ENCODE measurements at regions not wholly inside any gene's neighbourhood (a gene's known extent, or its start where the extent isn't known, plus 50 kb on each side); places are given as distances from the start of the nearest gene placed in this dataset.
"Not testable (repeated sequence)": the region's sequence is repeated elsewhere in the genome, so short reads cannot be mapped to it uniquely, and the experiment has no call there.

DNA sequence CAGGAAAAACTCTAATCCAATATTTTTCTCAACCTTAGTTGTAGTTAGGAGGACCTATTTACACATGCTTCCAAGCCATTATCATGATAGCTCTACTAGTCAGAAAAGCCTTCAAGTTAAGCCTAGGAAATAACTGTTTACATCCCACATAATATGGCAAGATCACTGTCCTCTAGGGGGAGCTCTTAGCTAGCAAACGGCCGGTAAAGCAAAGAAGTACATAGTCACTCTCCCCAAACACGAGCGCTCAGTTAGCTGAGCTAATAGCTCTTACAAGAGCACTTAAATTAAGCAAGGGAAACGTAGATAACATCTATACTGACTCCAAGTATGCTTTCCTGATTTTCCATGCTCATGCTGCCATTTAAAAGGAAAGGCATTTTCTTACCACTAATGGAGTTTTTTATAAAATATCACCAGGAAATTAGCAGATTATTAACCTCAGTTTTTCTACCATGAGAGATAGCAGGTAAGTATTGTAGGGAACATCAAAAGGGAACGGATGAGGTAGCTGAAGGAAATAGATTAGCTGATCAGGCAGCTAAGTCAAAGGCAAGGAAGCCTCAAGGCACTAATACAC is 100.6 kb upstream of the PABPC3 start:
- DNase-seq (ENCODE audit: low read depth) = peak; percentile 35

DNA sequence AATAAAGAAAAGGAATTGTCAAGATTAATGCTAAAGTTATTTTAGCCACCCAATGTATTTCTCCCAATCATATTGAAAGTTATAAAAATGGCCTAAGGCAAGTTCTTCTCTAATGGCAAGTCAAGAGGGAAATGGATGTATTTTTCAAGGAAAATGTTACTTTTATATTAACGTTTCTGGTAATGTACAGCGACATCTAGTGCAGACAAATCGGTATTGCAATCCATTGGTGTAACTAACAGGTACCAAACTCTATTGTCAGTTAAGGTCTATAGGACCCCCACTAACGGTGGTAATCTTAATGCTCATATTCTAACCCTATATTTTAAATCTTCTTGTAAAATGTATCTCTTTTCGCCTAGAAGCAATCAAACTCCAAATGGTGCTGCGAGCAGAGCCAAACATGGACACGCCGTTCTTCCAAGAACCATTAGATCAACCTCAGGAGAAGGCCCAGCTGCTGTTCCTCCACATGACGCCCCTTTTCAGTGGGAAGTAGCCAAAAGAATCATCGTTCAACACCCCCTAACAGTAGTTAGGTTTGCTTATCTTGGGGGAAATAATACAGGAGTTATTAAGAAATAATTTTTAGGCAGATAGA is 98.5 kb upstream of the PABPC3 start:
- DNase-seq (ENCODE audit: low read depth) = no peak

DNA sequence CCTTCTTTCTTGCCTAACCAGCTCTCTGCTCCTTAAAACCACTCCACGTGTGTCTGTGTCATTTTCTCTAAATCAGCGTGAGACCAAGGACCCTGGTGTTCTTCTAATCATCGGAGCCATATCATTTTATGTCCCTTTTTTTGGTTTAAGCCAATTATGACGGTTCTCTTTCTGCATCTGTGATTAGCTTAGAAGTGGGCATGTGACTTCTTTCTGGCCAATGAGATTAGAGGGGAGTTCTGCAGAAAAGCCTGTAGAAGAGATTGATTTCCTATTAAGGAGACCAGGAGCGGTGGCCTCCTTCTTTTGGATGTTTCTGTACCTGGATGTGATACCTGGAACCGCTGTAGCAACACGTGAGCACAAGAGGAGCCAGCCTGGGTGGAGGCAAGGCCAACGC is 97.5 kb upstream of the PABPC3 start:
- no peak for DNase-seq (ENCODE audit: low read depth)

DNA sequence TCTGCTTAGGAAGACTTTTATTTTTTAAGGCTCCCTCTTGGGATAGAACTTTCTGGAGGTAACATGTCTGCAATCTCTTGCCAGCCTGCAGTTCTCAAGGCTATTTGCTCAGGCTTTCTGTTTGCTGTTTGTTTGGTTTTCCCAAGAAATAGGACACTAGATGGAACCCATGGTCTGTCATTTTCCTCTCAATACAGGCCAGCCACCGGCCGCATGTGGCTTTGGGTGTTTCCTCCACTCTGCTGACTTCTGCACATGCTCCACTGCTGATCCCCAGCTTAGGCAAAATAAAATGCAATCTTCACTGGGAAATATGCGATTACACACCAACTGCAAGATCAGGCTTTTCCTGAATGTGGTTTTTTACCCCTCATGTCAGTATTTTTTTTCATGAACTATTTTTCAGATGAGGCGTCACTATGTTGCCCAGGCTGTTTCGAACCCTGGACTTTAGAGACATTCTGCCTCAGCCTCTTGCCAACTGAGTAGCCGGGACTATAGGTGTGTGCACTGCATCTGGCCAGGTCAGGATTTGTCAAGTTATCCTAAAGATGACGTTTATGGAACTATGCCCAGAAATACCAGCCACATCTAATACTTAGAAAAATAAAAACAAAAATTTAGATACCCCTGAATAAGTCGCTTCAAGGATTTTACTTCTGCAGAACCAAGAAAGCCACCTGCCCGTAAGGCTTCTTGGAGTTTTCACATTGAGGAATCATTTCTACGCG is 94.3 kb upstream of the PABPC3 start:
- no peak for DNase-seq (ENCODE audit: low read depth)

DNA sequence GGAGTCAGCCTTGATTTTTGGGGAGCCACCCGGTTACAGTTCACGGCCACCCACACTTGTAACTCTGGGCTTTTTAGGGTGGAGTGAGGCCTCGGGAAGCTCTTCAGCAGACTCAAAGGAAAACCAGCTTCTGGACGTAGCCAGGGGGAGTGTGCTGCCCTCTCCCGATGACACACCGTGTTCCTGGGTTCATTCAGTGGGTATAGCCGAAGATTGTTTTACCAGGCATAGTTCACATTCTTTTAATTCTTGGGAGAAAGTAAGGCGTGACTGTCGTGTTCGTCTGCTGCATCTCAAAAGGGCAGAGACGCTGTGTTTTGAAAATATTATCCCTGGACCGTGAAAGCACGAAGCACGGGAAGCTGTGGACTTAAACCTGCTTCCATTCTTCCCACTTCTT is 93.6 kb upstream of the PABPC3 start:
- not testable (repeated sequence) for DNase-seq (ENCODE audit: low read depth)

DNA sequence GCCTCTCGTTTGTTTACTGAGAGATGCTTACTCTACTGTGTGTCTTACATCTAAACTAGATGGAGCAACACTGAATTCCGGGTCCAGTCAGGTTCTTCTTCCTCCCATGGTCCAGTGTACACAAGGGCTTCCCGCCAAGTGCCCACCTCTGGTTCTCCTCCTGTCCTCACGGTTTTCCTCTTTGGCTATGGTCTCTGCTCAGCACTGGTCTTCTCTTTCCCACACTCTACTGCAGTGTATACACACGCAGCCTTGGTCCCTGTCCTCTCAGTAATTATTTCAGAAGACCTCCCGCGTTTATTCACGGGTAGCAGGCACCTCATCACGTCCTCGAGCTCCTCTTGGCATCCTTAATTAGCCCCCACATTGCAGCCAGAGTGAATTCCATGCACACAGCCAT is 91.4 kb upstream of the PABPC3 start:
- DNase-seq (ENCODE audit: low read depth) = not testable (repeated sequence)

DNA sequence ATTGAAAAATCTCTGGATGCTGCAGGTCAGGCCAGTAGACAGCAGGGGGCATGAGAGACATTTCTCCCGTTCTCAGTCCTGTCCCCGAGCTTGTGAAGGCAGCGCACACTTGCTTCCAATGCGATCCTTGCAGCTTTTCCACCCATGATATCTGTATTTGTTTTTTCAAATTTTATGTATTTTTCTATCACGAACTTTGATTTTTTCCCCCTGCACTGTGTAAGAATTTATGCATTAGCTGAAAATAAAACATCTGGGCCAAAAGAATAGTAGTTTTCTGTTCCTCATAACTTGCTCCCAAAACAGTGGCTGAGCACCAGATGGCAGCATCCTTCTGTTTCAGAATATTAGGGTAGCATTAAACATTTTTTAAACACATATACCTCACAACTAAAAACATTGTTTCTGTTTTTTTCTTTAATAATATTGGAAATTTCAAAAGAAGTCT is 90.9 kb upstream of the PABPC3 start:
- DNase-seq (ENCODE audit: low read depth) = not testable (repeated sequence)

DNA sequence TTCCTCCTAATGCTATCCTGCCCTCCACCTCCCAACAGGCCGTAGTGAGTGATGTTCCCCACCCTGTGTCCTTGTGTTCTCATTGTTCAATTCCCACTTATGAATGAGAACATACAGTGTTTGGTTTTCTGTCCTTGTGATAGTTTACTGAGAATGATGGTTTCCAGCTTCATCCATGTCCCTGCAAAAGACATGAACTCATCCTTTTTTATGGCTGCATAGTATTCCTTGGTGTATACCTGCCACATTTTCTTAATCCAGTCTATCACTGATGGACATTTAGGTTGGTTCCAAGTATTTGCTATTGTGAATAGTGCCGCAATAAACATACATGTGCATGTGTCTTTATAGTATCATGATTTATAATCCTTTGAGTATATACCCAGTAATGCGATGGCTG is 88.5 kb upstream of the PABPC3 start:
- not testable (repeated sequence) for DNase-seq (ENCODE audit: low read depth)

DNA sequence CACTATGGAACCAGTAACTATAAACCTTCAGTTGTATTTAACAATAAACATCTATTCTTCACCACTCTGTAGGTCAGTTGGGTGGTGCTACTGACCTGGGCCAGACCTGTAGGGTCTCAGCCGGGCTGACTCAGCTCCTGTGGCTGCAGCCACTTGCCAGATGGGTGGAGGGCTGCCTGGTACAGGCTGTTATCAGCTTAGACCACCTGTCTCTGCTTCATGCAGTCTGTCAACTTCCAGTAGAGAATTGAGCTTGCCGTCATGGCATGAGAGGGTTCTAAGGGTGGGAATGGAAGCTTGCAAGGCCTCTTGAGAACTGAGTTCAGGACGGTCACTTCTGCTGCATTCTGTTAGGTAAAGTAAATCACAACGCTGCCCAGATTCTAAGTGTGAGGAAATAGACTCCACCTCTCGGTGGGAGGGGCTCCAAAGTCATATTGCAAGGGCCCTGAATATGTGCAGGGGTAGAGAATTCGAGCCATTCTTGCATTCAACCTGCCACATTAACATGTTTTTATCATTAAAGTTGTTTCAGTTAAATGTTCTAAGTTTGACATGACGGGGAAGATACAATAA is 81.5 kb upstream of the PABPC3 start:
- not testable (repeated sequence) for DNase-seq (ENCODE audit: low read depth)

DNA sequence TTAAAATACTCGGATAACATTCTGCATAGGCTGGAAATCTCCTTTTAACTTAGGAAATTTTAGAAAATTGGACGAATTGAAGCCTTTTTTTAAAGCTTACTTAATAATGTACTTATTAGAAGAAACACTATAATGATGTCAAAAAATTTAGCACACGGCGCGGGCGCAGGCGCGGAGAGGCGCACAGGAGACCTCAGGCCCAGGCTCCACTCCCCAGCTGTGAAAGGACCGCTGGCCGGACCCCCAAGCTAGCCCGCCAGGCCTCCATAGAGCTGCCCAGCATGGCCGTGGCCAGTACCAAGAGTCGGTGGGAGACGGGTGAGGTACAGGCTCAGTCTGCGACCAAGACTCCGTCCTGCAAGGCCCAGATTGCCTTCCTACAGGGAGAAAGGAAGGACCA is 78.8 kb upstream of the PABPC3 start:
- DNase-seq (ENCODE audit: low read depth) = not testable (repeated sequence)

DNA sequence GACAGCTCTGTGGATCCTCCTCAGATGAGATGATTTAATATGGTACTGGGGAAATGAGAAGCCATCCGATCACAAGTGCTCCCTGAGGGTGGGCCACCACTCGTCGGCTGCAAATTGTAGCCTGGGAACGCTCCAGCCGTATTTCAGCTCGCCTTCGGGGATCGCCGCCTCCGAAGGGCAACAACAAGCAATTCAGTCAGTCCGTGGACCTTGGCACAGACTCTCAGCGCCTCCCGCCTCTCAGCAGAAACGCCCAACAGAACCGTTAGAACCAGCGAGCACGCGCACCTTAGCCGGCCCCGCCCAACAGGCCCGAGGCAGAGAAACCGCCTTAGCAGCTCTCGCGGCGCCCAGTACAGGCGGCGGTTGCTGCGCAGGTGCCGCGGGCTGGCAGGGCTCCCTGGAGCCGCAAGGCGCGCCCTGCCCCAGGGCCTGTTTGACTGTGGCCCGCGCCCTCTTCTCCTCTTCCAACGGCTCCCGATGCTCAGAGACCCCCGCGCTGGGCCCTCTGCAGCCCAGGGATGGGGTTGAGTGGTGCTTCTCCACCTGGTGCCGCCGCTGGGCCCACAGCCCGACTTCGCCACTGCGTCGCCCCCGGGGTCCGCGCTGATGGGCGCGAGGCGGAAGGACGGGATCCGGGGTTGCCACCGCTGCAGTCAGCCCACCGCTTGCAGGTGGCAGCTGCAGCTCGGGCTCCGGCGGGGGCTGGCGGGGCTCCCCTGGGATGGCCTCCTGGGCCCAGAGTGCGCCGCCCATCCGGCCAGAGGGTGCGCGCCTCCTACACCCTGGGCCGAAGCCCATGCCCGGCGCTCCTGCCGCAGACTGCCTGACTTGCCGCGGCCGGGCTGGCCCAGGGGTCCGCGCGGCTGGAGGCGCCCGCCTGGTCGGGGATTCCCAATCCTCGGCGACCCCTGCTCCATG is 77.9 kb upstream of the PABPC3 start:
- DNase-seq (ENCODE audit: low read depth) = peak; percentile 35

DNA sequence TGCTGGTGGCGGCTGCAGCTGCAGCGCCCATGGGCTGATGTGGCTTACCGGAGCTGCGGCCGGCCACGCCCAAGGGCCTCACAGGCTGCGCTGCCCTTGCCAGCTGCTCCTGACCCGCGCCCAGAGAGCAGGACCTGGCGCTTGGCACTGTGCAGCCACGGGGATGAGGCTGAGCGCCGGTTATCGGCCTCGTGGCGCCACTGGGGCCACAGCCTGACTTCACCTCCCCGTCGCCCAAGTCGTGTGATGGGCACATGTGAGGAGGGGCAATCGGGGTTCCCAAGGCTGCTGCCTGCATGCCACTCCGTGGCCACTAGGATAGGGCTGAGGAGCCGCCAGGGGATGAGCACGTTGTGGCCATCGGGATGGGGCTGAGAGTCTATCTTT is 77.2 kb upstream of the PABPC3 start:
- no peak for DNase-seq (ENCODE audit: low read depth)

DNA sequence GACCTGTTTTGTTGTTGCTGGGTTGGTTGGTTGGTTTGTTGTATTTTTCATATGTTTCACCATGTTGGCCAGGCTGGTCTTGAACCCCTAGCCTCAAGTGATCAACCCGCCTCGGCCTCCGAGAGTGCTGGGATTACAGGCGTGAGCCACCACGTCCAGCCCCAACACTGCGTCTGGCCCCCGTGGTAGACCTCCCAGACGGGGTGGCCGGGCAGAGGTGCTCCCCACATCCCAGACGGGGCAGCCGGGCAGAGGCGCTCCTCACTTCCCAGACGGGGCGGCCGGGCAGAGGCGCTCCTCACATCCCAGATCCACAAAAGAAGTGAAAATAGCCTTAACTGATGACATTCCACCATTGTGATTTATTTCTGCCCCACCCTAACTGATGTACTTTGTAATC is 76.2 kb upstream of the PABPC3 start:
- not testable (repeated sequence) for DNase-seq (ENCODE audit: low read depth)

DNA sequence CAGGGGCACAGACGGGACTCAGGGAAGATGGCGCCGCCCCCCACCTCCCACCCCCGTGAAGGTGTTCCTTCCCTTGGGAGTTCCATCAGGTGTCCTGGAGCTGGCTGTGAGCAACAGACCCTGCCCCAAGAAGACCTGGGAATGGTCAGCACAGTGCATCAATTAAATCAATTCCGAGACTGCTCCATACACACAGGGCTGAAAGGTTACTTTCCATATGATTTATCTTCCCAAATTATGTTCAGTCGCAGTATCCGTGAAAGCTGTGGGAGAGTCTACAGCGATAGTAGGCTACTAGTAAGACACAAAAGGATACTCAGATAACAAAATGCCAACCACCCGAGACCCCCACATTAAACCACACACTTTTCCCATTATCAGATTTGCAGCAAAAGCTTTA is 71.8 kb upstream of the PABPC3 start:
- DNase-seq (ENCODE audit: low read depth) = no peak

DNA sequence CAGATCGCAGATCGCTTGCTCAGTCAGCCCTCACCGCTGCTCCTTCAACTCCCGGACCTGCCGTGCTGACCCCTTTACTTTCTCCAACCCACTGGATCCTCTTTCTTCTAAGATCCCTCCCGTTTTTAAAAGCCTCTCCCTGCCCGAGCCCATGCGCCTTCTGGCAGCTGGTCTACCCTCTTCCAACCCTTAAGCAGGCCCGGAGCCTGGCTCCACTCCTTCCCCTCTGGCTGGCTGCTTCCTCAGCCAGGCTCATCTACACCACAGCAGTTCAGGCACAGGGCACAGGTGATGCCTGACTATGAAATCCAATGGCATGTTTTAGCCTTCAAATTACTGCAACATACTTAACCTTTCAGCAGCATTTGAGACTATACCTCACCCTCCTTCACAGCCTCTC is 63.8 kb upstream of the PABPC3 start:
- DNase-seq (ENCODE audit: low read depth) = no peak

DNA sequence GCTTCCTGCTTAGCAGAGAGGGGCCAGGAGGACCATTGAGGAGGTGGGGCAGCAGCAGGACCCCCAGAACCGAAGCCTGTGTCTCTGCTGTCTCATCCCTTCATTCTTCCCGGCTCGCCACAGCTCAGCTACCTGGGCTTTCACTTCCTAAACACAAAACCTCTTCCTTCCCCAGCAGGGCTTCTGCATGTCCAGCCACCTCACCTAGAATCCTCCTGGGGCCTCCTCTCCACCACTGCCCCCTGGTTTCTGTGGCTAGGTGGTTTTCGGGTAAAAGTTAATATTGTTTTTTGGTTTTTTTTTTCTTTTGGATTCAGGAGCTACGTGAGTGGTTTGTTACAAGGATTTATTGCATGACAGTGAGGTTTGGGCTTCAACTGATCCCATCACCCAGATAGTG is 61.8 kb upstream of the PABPC3 start:
- DNase-seq (ENCODE audit: low read depth) = no peak

DNA sequence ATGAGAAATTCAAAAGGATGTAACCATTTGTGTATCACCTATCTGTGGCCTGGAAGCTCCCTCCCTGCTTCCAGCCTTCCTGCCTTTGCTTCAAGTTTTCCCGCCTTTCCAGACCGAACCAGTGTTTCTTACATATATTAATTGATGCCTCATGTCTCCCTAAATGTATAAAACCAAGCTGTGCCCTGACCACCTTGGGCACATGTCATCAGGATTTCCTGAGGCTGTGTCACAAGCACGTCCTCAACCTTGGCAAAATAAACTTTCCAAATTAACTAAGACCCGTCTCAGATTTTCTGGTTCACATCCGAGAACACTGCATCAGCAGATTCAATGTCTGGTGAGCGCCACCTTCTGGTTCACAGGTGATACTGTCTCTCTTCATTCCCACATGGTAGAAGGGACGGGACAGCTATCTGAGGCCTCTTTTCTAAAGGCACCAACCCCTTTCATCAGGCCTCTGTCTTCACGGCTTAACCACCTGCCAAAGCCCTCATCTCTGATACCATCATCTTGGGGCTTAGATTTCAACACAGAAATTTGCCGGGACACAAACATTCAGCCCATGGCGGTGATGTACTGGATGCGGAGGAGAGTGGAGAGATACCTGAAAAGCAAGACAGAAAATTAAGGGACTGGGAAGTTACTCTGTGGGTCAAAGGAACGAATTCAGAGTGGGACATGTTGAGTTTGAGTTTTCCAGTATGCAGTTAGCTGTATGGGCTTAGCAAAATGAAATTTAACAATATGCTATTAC is 58.7 kb upstream of the PABPC3 start:
- DNase-seq (ENCODE audit: low read depth) = peak; percentile 30

DNA sequence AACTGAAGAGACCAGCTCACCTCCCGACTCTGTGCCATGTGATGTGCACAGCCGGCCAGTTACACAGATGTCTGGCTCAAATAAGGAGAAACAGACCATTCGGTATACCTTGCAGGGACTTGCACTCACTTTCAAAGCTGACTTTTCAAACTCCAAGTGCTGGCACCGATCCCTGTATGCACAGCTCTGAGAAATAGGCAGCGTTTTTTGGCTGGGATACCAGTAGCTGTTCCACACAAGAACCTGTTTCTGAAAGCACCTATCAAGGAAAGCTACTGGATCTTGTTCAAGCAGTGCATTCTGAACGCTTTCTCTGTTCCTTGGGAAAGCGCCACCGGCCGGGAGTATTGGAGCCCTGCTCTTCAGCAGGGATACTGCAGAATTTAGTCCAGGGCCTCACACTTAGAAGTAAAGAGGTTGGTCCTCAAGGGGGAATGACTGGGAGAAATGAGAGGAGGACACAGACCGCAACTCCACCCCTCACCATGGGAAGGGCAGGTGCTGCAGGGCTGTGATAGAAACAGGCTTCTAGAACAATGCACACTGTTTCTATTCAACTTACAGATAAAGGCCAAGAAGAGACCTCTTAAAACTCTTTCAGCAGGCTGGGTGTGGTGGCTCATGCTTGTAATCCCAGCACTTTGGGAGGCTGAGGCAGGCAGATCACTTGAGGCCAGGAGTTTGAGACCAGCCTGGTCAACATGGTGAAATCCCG is 53.6 kb upstream of the PABPC3 start:
- DNase-seq (ENCODE audit: low read depth) = no peak

DNA sequence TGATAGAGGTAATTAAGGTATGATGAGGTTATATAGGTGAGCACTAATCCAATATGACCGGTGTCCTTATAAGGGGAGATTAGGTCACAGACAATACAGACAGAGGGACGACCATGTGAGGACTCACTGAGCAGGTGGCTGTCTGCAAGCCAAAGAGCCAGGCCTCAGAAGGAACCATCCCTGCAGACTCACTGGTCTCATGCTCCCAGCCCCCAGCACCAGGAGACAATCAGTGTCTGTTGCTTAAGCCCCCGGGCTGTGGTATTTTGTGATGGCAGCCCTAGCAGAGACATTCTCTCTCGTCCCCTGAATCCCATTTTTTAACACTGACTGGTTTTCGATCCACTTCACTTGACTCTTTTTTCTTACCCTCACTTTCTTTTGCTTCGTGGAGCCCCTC is 51.9 kb upstream of the PABPC3 start:
- no peak for DNase-seq (ENCODE audit: low read depth)

All from activated T-cell treated with anti-CD3 and anti-CD28 coated beads for 24 hours (primary cell).